A549 (cell line): ENCODE measurements at regions not wholly inside any gene's neighbourhood (a gene's known extent, or its start where the extent isn't known, plus 50 kb on each side); places are given as distances from the start of the nearest gene placed in this dataset.

ENCODE experiments used
- EP300 ChIP-seq, 2 experiments: fragments of >200 bp; sonication (Bioruptor Twin); formaldehyde crosslinking; IDR thresholded peaks; 2 replicates in 1 of 2; 3 replicates in 1 of 2; pipeline ENCODE4 v1.6.1; 2016 to 2017
- HOXB13 ChIP-seq: fragments of 250-450 bp; sonication (Bioruptor Pico); IDR thresholded peaks from 2 replicates; pipeline ENCODE4 v1.5.0; 2020; ENCODE audit warnings: low read depth, mild to moderate bottlenecking, moderate library complexity
- JUNB ChIP-seq: fragments of >200 bp; sonication (Bioruptor Twin); formaldehyde crosslinking; IDR thresholded peaks from 2 replicates; pipeline ENCODE4 v1.6.1; 2016
- KDM1A ChIP-seq: fragments of 200-600 bp; sonication (generic); IDR thresholded peaks from 2 replicates; pipeline ENCODE4 v1.6.1; 2016; ENCODE audit warnings: low read depth, mild to moderate bottlenecking
- TF ChIP-seq, protein P1 (sequence below): fragments of >200 bp; sonication (Bioruptor Twin); formaldehyde crosslinking; IDR thresholded peaks from 3 replicates; pipeline ENCODE4 v1.5.1; 2016

DNA sequence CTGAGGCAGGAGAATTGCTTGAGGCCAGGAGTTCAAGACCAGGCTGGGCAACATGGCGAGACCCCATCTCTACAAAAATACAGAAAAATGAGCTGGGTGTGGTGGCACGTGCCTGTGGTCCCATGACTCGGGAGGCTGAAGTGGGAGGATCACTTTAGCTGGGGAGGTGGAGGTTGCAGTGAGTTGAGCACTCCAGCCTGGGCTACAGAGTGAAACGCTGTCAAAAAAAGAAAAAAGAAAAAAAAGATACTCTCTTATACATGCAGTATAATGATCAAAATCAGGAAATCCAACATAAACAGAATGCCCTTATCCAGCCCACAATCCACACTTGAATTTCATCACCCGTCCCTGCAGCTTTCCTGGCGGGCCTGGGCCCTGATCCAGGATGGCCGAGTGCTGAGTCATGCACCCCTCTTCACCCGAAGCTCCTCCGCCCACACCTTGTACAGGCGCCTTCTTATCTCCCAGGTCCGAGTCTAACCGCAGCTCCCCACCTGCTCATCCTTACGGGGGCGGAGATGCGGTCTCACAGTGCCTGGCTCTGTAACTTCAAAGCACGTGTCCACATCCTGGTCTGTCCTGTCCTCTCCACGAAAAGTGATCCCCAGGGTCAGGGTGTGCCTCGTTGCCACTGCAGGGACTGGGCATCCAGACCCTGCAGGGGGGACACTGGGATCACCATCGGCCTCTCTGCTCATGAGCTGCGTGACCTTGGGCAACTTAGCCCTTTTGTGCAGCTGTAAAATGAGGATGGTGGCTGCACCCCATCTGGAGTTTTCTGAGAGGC is 120.2 kb upstream of the SLC45A1 start:
- TF ChIP-seq EP300 (IDR thresholded peaks at IDR 0.05) (peak; percentile 73 to 79; a peak in 2 of 5 replicates), JUNB (peak; percentile 62), KDM1A (no peak), HOXB13 (CRISPR knock-in tag) (peak; percentile 93)
- TF ChIP-seq, protein P1, sequence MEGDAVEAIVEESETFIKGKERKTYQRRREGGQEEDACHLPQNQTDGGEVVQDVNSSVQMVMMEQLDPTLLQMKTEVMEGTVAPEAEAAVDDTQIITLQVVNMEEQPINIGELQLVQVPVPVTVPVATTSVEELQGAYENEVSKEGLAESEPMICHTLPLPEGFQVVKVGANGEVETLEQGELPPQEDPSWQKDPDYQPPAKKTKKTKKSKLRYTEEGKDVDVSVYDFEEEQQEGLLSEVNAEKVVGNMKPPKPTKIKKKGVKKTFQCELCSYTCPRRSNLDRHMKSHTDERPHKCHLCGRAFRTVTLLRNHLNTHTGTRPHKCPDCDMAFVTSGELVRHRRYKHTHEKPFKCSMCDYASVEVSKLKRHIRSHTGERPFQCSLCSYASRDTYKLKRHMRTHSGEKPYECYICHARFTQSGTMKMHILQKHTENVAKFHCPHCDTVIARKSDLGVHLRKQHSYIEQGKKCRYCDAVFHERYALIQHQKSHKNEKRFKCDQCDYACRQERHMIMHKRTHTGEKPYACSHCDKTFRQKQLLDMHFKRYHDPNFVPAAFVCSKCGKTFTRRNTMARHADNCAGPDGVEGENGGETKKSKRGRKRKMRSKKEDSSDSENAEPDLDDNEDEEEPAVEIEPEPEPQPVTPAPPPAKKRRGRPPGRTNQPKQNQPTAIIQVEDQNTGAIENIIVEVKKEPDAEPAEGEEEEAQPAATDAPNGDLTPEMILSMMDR = no peak
